Left ventricle myocardium superior (tissue), 1 donor: ENCODE measurements at regions not wholly inside any gene's neighbourhood (a gene's known extent, or its start where the extent isn't known, plus 50 kb on each side); places are given as distances from the start of the nearest gene placed in this dataset.
"Not testable (repeated sequence)": the region's sequence is repeated elsewhere in the genome, so short reads cannot be mapped to it uniquely, and the experiment has no call there.

ENCODE experiments used
- ATAC-seq: fragments of 200-7000 bp; cut with Tn5 transposase; one replicate; pipeline ENCODE4 v1.9.1; 2020; ENCODE audit warnings: mild to moderate bottlenecking, moderate library complexity
- DNase-seq: peaks from one replicate; pipeline ENCODE4 v3.0.0-alpha.2; 2020
- intact Hi-C: fragments of 100-400 bp; cut with micrococcal nuclease; formaldehyde crosslinking; loops from one replicate; pipeline ENCODE4 v1.11.0; 2022
- donor health status: DM: no; HTN: yes; CAD: no; lungs with severe emphysema.

GRCh38 chr9:13034694-13035002 lies 244.8 kb downstream of the MPDZ start:
- ATAC-seq (no peak), DNase-seq (no peak)
- intact Hi-C loops, result no loop called here

GRCh38 chr9:13035822-13036221 lies 243.7 kb downstream of the MPDZ start:
- intact Hi-C loops, result no loop called here
- no peak for ATAC-seq
- DNase-seq, result no peak

GRCh38 chr9:13037808-13038207 lies 241.7 kb downstream of the MPDZ start:
- ATAC-seq, intact Hi-C loops, DNase-seq: not testable (repeated sequence)

GRCh38 chr9:13047827-13048587 lies 231.5 kb downstream of the MPDZ start:
- DNase-seq (no peak), ATAC-seq (no peak)
- intact Hi-C loops, result no loop called here

GRCh38 chr9:13049223-13049622 lies 230.3 kb downstream of the MPDZ start:
- DNase-seq (no peak), ATAC-seq (no peak)
- intact Hi-C loops, result no loop called here

- no peak for DNase-seq
- no peak for ATAC-seq
- intact Hi-C loops, result no loop called here
Measured at GRCh38 chr9:13053504-13053903, 226.0 kb downstream of the MPDZ start.

GRCh38 chr9:13054389-13054788 lies 225.1 kb downstream of the MPDZ start:
- ATAC-seq (no peak), DNase-seq (no peak)
- intact Hi-C loops, result no loop called here
